NCI-H1694 treated with DMSO at 0.1 percent for 48 hours (cell line): ENCODE measurements at regions not wholly inside any gene's neighbourhood (a gene's known extent, or its start where the extent isn't known, plus 50 kb on each side); places are given as distances from the start of the nearest gene placed in this dataset.

Experiments used
- DNase-seq: peaks from one replicate; lab custom pipeline; 2025; lab: John Stamatoyannopoulos, UW

GRCh38 chr2:129730979-129731378, 248.5 kb upstream of the RAB6C start:
- no peak for DNase-seq

- DNase-seq, result no peak
Observed at GRCh38 chr2:129731907-129732629, 247.4 kb upstream of the RAB6C start.

- DNase-seq, result no peak
Observed at GRCh38 chr2:129732630-129733026, 246.8 kb upstream of the RAB6C start.

- no peak for DNase-seq
Observed at GRCh38 chr2:129733041-129733440, 246.4 kb upstream of the RAB6C start.

- no peak for DNase-seq
Observed at GRCh38 chr2:129733579-129733978, 245.9 kb upstream of the RAB6C start.

- no peak for DNase-seq
Observed at GRCh38 chr2:129734343-129735034, 245.0 kb upstream of the RAB6C start.

GRCh38 chr2:129735576-129735975, 243.9 kb upstream of the RAB6C start:
- no peak for DNase-seq

- no peak for DNase-seq
Observed at GRCh38 chr2:129737660-129738527, 241.6 kb upstream of the RAB6C start.

GRCh38 chr2:129738799-129739198, 240.7 kb upstream of the RAB6C start:
- no peak for DNase-seq

- no peak for DNase-seq
Observed at GRCh38 chr2:129740504-129740903, 239.0 kb upstream of the RAB6C start.

- no peak for DNase-seq
Observed at GRCh38 chr2:129741165-129741564, 238.3 kb upstream of the RAB6C start.

- no peak for DNase-seq
Observed at GRCh38 chr2:129741623-129742022, 237.8 kb upstream of the RAB6C start.

GRCh38 chr2:129742415-129743180, 236.9 kb upstream of the RAB6C start:
- DNase-seq, result no peak

- no peak for DNase-seq
Observed at GRCh38 chr2:129744141-129744540, 235.3 kb upstream of the RAB6C start.

- no peak for DNase-seq
Observed at GRCh38 chr2:129744649-129745048, 234.8 kb upstream of the RAB6C start.

- DNase-seq, result no peak
Observed at GRCh38 chr2:129747500-129748125, 231.9 kb upstream of the RAB6C start.

GRCh38 chr2:129748250-129748649, 231.2 kb upstream of the RAB6C start:
- no peak for DNase-seq

- DNase-seq, result peak; percentile 10
Observed at GRCh38 chr2:129748653-129749052, 230.8 kb upstream of the RAB6C start.

- DNase-seq, result no peak
Observed at GRCh38 chr2:129751409-129751808, 228.1 kb upstream of the RAB6C start.

- no peak for DNase-seq
Observed at GRCh38 chr2:129752176-129752575, 227.3 kb upstream of the RAB6C start.

GRCh38 chr2:129752686-129753085, 226.8 kb upstream of the RAB6C start:
- DNase-seq, result no peak
